NCI-H1436 treated with DMSO at 0.1 percent for 48 hours (cell line): ENCODE measurements at regions not wholly inside any gene's neighbourhood (a gene's known extent, or its start where the extent isn't known, plus 50 kb on each side); places are given as distances from the start of the nearest gene placed in this dataset.
A peak's percentile ranks its signal among the peaks of the same experiment; 100 is the strongest.
"Not testable (repeated sequence)": the region's sequence is repeated elsewhere in the genome, so short reads cannot be mapped to it uniquely, and the experiment has no call there.

Experiments used
- DNase-seq: peaks from one replicate; lab custom pipeline; 2025; lab: John Stamatoyannopoulos, UW

- no peak for DNase-seq
Measured at GRCh38 chr20:10109641-10110040, 74.9 kb downstream of the ANKEF1 start.

GRCh38 chr20:10110151-10110550, 75.4 kb downstream of the ANKEF1 start:
- no peak for DNase-seq

- DNase-seq: no peak
Measured at GRCh38 chr20:10111139-10111958, 76.6 kb downstream of the ANKEF1 start.

GRCh38 chr20:10111959-10112250, 77.1 kb downstream of the ANKEF1 start:
- no peak for DNase-seq

GRCh38 chr20:10113746-10114145, 79.0 kb downstream of the ANKEF1 start:
- DNase-seq: no peak

GRCh38 chr20:10114598-10114997, 79.8 kb downstream of the ANKEF1 start:
- DNase-seq: no peak

- no peak for DNase-seq
Measured at GRCh38 chr20:10115021-10115420, 80.2 kb downstream of the ANKEF1 start.

- no peak for DNase-seq
Measured at GRCh38 chr20:10119336-10119735, 84.5 kb downstream of the ANKEF1 start.

GRCh38 chr20:10124883-10125282, 90.1 kb downstream of the ANKEF1 start:
- not testable (repeated sequence) for DNase-seq

GRCh38 chr20:10125757-10126156, 91.0 kb downstream of the ANKEF1 start:
- DNase-seq: no peak

GRCh38 chr20:10129749-10130148, 88.9 kb upstream of the SNAP25 start:
- no peak for DNase-seq

GRCh38 chr20:10131732-10132345, 86.8 kb upstream of the SNAP25 start:
- peak; percentile 26 for DNase-seq

GRCh38 chr20:10132387-10132786, 86.2 kb upstream of the SNAP25 start:
- DNase-seq: no peak

GRCh38 chr20:10133532-10133931, 85.1 kb upstream of the SNAP25 start:
- DNase-seq: no peak

GRCh38 chr20:10134176-10134575, 84.5 kb upstream of the SNAP25 start:
- DNase-seq: no peak

- DNase-seq: no peak
Measured at GRCh38 chr20:10135438-10135837, 83.2 kb upstream of the SNAP25 start.

GRCh38 chr20:10137032-10137431, 81.6 kb upstream of the SNAP25 start:
- no peak for DNase-seq

GRCh38 chr20:10137533-10137932, 81.1 kb upstream of the SNAP25 start:
- DNase-seq: no peak

- DNase-seq: no peak
Measured at GRCh38 chr20:10157549-10157948, 61.1 kb upstream of the SNAP25 start.

- no peak for DNase-seq
Measured at GRCh38 chr20:10167040-10167439, 51.6 kb upstream of the SNAP25 start.

GRCh38 chr20:10167594-10167993, 51.0 kb upstream of the SNAP25 start:
- DNase-seq: no peak
